ENCODE measurements at regions not wholly inside any gene's neighbourhood (a gene's known extent, or its start where the extent isn't known, plus 50 kb on each side); places are given as distances from the start of the nearest gene placed in this dataset.

- POLR2A ChIA-PET = no interaction called here
- no peaks in the 10 kb centered on the region for H3K4me1 ChIP-seq (ENCODE audit: control insufficient read depth, insufficient read depth, low read length)
- no peak for TF ChIP-seq ZNF792 (tag by site-specific recombination; IDR thresholded peaks at IDR 0.05)
- TF ChIP-seq ZNF501 (tag by site-specific recombination; IDR thresholded peaks at IDR 0.05) = no peak
Observed at GRCh38 chr3:95228416-95228815, 1165.6 kb downstream of the NSUN3 start.

DNA sequence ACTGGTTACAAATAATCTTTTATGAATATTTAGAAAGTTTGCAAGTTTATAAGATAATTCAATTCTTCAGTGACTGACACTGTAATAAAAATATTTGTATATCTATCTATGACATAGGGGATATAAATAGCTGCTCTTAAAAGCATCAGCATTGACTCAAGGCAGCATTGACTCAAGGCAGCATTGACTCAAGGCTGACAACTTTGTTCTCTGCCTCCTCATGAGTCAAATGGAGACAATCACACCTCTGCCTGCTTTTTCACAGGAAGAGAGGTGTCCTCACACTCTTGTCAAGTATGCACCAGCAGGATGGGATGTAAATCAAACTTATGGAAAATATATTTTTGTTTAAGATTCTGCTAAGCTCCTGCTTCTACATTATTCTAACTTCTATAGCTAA, 1173.1 kb downstream of the NSUN3 start:
- Histone ChIP-seq H3K36me3 (ENCODE audit: control insufficient read depth in 2 of 2, insufficient read depth in 1 of 2, low read length in 2 of 2) (no peaks in the 10 kb centered on the region), H3K9me3 (ENCODE audit: control insufficient read depth, insufficient read depth, low read depth, low read length) (no peaks in the 10 kb centered on the region), H3K27ac (ENCODE audit: extremely low read depth, low read depth, low read length) (no peak overlapping the region), H3K4me3 (ENCODE audit: low read depth, low read length) (no peak overlapping the region), H3K4me1 (ENCODE audit: control insufficient read depth, insufficient read depth, low read length) (no peaks in the 10 kb centered on the region)
- CTCF ChIA-PET = no interaction called here
- POLR2A ChIA-PET = no interaction called here
- TF ChIP-seq ZNF19 (tag by site-specific recombination; IDR thresholded peaks at IDR 0.05; ENCODE audit: low read depth) (no peak), ZNF211 (tag by site-specific recombination; IDR thresholded peaks at IDR 0.05; ENCODE audit: low read depth) (no peak), ZNF596 (tag by site-specific recombination; IDR thresholded peaks at IDR 0.05) (no peak), ZNF521 (tag by site-specific recombination; IDR thresholded peaks at IDR 0.05) (no peak), ZNF792 (tag by site-specific recombination; IDR thresholded peaks at IDR 0.05) (no peak), ZNF654 (tag by site-specific recombination; IDR thresholded peaks at IDR 0.05; ENCODE audit: low read depth) (no peak), ZNF341 (tag by site-specific recombination; IDR thresholded peaks at IDR 0.05; ENCODE audit: low read depth) (no peak), ZBTB1 (tag by site-specific recombination; IDR thresholded peaks at IDR 0.05) (no peak), ZNF335 (tag by site-specific recombination; conservative IDR thresholded peaks at IDR 0.05) (no peak), KLF1 (tag by site-specific recombination; IDR thresholded peaks at IDR 0.05) (no peak), ZNF610 (tag by site-specific recombination; IDR thresholded peaks at IDR 0.05; ENCODE audit: borderline replicate concordance) (no peak), BCL6B (tag by site-specific recombination; IDR thresholded peaks at IDR 0.05) (no peak), ZNF202 (tag by site-specific recombination; IDR thresholded peaks at IDR 0.05; ENCODE audit: borderline replicate concordance) (no peak)
- TF ChIP-seq, protein P1, sequence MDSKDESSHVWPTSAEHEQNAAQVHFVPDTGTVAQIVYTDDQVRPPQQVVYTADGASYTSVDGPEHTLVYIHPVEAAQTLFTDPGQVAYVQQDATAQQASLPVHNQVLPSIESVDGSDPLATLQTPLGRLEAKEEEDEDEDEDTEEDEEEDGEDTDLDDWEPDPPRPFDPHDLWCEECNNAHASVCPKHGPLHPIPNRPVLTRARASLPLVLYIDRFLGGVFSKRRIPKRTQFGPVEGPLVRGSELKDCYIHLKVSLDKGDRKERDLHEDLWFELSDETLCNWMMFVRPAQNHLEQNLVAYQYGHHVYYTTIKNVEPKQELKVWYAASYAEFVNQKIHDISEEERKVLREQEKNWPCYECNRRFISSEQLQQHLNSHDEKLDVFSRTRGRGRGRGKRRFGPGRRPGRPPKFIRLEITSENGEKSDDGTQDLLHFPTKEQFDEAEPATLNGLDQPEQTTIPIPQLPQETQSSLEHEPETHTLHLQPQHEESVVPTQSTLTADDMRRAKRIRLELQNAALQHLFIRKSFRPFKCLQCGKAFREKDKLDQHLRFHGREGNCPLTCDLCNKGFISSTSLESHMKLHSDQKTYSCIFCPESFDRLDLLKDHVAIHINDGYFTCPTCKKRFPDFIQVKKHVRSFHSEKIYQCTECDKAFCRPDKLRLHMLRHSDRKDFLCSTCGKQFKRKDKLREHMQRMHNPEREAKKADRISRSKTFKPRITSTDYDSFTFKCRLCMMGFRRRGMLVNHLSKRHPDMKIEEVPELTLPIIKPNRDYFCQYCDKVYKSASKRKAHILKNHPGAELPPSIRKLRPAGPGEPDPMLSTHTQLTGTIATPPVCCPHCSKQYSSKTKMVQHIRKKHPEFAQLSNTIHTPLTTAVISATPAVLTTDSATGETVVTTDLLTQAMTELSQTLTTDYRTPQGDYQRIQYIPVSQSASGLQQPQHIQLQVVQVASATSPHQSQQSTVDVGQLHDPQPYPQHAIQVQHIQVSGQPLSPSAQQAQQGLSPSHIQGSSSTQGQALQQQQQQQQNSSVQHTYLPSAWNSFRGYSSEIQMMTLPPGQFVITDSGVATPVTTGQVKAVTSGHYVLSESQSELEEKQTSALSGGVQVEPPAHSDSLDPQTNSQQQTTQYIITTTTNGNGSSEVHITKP (tag by site-specific recombination; IDR thresholded peaks at IDR 0.05) = no peak

More at GRCh38 chr3:95228416-95228815, 1165.6 kb downstream of the NSUN3 start:
- H3K4me3 ChIP-seq (ENCODE audit: low read depth, low read length) = no peak overlapping the region
- H3K9me3 ChIP-seq (ENCODE audit: control insufficient read depth, insufficient read depth, low read depth, low read length) = no peaks in the 10 kb centered on the region
- H3K27ac ChIP-seq (ENCODE audit: extremely low read depth, low read depth, low read length) = no peak overlapping the region
- CTCF ChIA-PET = no interaction called here
- H3K36me3 ChIP-seq (ENCODE audit: control insufficient read depth in 2 of 2, insufficient read depth in 1 of 2, low read length in 2 of 2) = no peaks in the 10 kb centered on the region

DNA sequence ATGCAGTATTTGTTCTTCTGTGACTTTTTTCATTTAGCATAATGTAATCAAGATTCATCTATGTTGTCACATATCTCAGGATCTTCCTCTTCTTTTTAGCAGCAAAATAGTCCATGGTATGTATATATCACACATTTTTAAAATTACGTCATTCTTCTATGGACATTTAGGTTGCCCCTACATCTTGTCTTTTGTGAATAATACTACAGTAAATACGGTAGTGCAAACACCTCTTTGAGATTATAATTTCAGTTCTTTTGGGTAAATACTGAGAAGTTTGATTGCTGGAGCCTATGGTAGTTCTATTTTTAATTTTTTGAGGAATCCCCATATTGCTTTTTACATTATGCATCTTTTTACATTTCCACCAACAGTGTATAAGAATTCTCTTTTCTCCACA, 1174.9 kb downstream of the NSUN3 start:
- Histone ChIP-seq H3K27ac (ENCODE audit: extremely low read depth, low read depth, low read length) (no peak overlapping the region), H3K36me3 (ENCODE audit: control insufficient read depth in 2 of 2, insufficient read depth in 1 of 2, low read length in 2 of 2) (no peaks in the 10 kb centered on the region), H3K4me3 (ENCODE audit: low read depth, low read length) (no peak overlapping the region), H3K4me1 (ENCODE audit: control insufficient read depth, insufficient read depth, low read length) (no peaks in the 10 kb centered on the region), H3K9me3 (ENCODE audit: control insufficient read depth, insufficient read depth, low read depth, low read length) (no peaks in the 10 kb centered on the region)
- TF ChIP-seq ZNF394 (tag by site-specific recombination; IDR thresholded peaks at IDR 0.05; ENCODE audit: borderline replicate concordance) = no peak
- no peak for TF ChIP-seq ZNF707 (tag by site-specific recombination; IDR thresholded peaks at IDR 0.05)
- POLR2A ChIA-PET = no interaction called here
- CTCF ChIA-PET = no interaction called here

All from HEK293 (cell line).